ENCODE measurements at regions not wholly inside any gene's neighbourhood (a gene's known extent, or its start where the extent isn't known, plus 50 kb on each side); places are given as distances from the start of the nearest gene placed in this dataset.

- no peaks in the 10 kb centered on the region; a peak in 1 of 5 replicates for H3K9me3 Mint-ChIP-seq
- H3K9me3 ChIP-seq (ENCODE audit: control insufficient read depth, low read depth, low read length): no peaks in the 10 kb centered on the region
- H2BK12ac ChIP-seq (ENCODE audit: insufficient read length, low read depth, low read length): no peak overlapping the region
- H3K27me3 Mint-ChIP-seq (ENCODE audit: low read depth): no peaks in the 10 kb centered on the region
- no peak for DNase-seq
- H3K4me1 ChIP-seq (ENCODE audit: insufficient read depth, low read length): no peaks in the 10 kb centered on the region
- H3K4me2 ChIP-seq (ENCODE audit: insufficient read depth, insufficient read length, low read length): no peak overlapping the region
- H3K23ac ChIP-seq (ENCODE audit: insufficient read length, low read depth, low read length): no peak overlapping the region
- H2BK15ac ChIP-seq (ENCODE audit: low read depth, low read length): no peak overlapping the region
- no peak overlapping the region for H3K4ac ChIP-seq (ENCODE audit: low read depth, low read length)
- H3K18ac ChIP-seq (ENCODE audit: insufficient read length, low read depth, low read length): no peak overlapping the region
- no peak overlapping the region for H3T11ph ChIP-seq (ENCODE audit: low read length)
- no peak overlapping the region for H2BK120ac ChIP-seq (ENCODE audit: low read depth, low read length, poor library complexity, severe bottlenecking)
- H2BK20ac ChIP-seq (ENCODE audit: low read depth, low read length, poor library complexity, severe bottlenecking): no peak overlapping the region
- no CpG with 5 or more reads among the region's 1 CpG for whole genome bisulfite sequencing (ENCODE audit: extremely low coverage, insufficient read length, low lambda C conversion rate)
- H4K20me1 ChIP-seq (ENCODE audit: control insufficient read depth, insufficient read depth, insufficient read length): no peaks in the 10 kb centered on the region
- no peak overlapping the region for H4K8ac ChIP-seq (replicated peaks; ENCODE audit: insufficient read length, low read depth, low read length)
- H2BK5ac ChIP-seq (ENCODE audit: insufficient read length, low read length): no peak overlapping the region
- H3K27me3 ChIP-seq (ENCODE audit: insufficient read depth, low read length): no peaks in the 10 kb centered on the region
- H4K91ac ChIP-seq (ENCODE audit: insufficient read length, low read depth, low read length): no peak overlapping the region
- no peak overlapping the region for H2AFZ ChIP-seq (ENCODE audit: low read length)
- no peak overlapping the region for H3K14ac ChIP-seq (ENCODE audit: insufficient read depth, low read length)
- no peak overlapping the region for H3K4me3 Mint-ChIP-seq
- H3K9ac ChIP-seq (ENCODE audit: extremely low read depth, insufficient read length, low read length): no peak overlapping the region
- H3K36me3 Mint-ChIP-seq (ENCODE audit: insufficient read depth in 1 of 3, low read depth in 3 of 3): no peaks in the 10 kb centered on the region; a peak in 2 of 7 replicates
- no peaks in the 10 kb centered on the region for H3K79me2 ChIP-seq (ENCODE audit: insufficient read depth, low read length)
- H4K5ac ChIP-seq (ENCODE audit: insufficient read length, low read depth, low read length): no peak overlapping the region
- no peak overlapping the region for H3K56ac ChIP-seq (ENCODE audit: insufficient read length, low read depth, low read length)
- H3K27ac Mint-ChIP-seq: no peak overlapping the region
- no peak overlapping the region for H2AK5ac ChIP-seq (ENCODE audit: insufficient read length, low read length)
- peaks cover 8 to 9% of the 10 kb centered on the region in 2 experiments for H3K4me1 Mint-ChIP-seq
- H3K79me1 ChIP-seq (ENCODE audit: insufficient read depth, low read depth, low read length, poor library complexity, severe bottlenecking): no peaks in the 10 kb centered on the region
- no peak for TF ChIP-seq CTCF (conservative IDR thresholded peaks at IDR 0.05)
- H3K27ac ChIP-seq (ENCODE audit: insufficient read length, low read depth, low read length): no peak overlapping the region
- no peaks in the 10 kb centered on the region for H3K23me2 ChIP-seq (ENCODE audit: insufficient read length, low read depth, low read length, poor library complexity, severe bottlenecking)
These were observed 2265.3 kb upstream of the C9orf72 start for GRCh38 chr9:29838491-29839020.

All from H9 (cell line).